NB4 (cell line): ENCODE measurements at regions not wholly inside any gene's neighbourhood (a gene's known extent, or its start where the extent isn't known, plus 50 kb on each side); places are given as distances from the start of the nearest gene placed in this dataset.

Experiments used
- DNase-seq: peaks from one replicate; pipeline ENCODE4 v3.0.0; 2010; ENCODE audit warnings: low read depth
- H3K4me3 ChIP-seq: one replicate; pipeline ENCODE4 v1.5.1; 2011; ENCODE audit warnings: mild to moderate bottlenecking, low read depth, low read length, moderate library complexity
- MYC ChIP-seq: IDR thresholded peaks from 2 replicates; pipeline ENCODE4 v1.6.1; 2011; ENCODE audit warnings: low read depth, low read length
- POLR2A ChIP-seq: IDR thresholded peaks from 2 replicates; pipeline ENCODE4 v1.6.1; 2011; ENCODE audit warnings: mild to moderate bottlenecking; ENCODE audit not compliant: insufficient read length; ENCODE audit errors: extremely low read depth
- TF ChIP-seq, protein P1 (sequence below): IDR thresholded peaks from 2 replicates; pipeline ENCODE4 v1.6.1; 2011; ENCODE audit warnings: low read depth, low read length
- TF ChIP-seq, protein P2 (sequence below): IDR thresholded peaks from one replicate; pipeline ENCODE4 v1.5.1; 2012; ENCODE audit warnings: low read depth, low read length

DNA sequence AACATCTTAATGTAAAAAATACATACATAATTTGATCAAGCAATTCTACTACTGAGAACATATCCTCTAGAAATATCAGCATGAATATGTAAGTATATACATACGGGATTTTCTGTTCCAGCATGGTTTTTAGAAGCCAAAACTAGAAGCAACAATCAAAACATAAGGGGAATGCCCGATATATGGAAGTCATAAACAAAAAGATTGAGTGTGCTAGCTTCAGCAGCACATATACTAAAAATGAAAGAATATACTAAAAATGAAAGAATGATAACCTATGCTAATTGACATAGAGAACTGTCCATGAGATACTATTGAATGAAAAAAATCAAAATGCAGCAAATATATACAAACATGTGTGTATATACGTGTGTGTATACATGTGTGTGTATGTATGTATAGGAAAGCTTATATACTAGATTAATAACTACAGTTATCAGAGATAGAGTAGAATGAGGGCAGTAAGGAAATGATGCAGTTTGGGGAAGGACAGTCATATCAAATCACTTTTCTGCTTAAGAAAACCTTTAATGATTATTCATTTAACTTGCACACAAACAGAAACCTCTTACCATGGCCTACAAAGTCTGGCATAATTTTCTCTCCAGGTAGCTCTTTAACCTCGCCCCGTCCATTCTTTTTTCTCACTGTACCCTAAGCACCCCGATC, 72.9 kb downstream of the NPY start:
- no peak overlapping the region for H3K4me3 ChIP-seq
- TF ChIP-seq MYC, result no peak
- TF ChIP-seq, protein P1, sequence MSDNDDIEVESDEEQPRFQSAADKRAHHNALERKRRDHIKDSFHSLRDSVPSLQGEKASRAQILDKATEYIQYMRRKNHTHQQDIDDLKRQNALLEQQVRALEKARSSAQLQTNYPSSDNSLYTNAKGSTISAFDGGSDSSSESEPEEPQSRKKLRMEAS, result no peak
- TF ChIP-seq POLR2A, result no peak
- DNase-seq, result no peak

DNA sequence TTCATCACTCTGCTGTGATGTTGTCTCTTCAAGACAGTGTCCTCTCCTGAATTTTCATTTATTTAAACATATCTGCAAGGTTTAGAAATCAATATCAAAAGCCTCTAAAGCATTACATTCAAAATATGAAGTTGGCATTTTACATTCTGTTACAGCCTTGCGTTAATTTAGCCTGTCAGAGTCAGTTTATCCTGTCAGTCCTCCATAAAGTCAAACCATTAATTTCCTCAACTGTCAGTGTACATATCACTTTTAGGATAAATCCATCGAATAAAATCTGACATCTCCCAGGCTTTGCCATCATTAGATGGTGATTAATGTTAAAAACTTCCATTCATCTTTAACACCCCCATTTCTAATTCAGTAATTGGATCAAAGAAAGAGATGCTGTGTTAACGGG, 77.0 kb downstream of the NPY start:
- DNase-seq, result no peak
- no peak overlapping the region for H3K4me3 ChIP-seq
- TF ChIP-seq, protein P2, sequence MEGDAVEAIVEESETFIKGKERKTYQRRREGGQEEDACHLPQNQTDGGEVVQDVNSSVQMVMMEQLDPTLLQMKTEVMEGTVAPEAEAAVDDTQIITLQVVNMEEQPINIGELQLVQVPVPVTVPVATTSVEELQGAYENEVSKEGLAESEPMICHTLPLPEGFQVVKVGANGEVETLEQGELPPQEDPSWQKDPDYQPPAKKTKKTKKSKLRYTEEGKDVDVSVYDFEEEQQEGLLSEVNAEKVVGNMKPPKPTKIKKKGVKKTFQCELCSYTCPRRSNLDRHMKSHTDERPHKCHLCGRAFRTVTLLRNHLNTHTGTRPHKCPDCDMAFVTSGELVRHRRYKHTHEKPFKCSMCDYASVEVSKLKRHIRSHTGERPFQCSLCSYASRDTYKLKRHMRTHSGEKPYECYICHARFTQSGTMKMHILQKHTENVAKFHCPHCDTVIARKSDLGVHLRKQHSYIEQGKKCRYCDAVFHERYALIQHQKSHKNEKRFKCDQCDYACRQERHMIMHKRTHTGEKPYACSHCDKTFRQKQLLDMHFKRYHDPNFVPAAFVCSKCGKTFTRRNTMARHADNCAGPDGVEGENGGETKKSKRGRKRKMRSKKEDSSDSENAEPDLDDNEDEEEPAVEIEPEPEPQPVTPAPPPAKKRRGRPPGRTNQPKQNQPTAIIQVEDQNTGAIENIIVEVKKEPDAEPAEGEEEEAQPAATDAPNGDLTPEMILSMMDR, result no peak
- TF ChIP-seq, protein P1, result no peak
- no peak for TF ChIP-seq POLR2A
- TF ChIP-seq MYC, result no peak

DNA sequence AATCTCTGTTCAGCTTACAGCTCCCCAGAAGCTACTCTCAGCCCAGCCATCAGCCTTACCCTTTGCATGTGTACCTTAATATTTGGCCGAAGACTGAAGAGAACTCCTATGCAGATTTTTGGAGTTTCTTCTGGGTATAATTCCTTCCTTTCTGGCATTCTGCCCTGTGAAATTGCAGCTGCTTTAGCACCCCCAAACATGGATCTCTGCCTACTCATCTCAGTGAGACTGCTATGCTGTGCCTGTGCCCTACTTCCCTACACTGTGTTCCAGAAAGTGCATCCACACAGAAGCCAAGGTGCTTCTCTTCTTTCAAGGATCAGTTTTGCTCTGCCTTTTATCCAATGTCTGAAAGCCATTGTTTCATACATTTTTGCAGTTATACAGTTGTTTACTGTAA, 81.6 kb downstream of the NPY start:
- no peak for DNase-seq
- TF ChIP-seq, protein P1, result no peak
- TF ChIP-seq POLR2A, result no peak
- TF ChIP-seq, protein P2, result no peak
- no peak for TF ChIP-seq MYC
- no peak overlapping the region for H3K4me3 ChIP-seq

DNA sequence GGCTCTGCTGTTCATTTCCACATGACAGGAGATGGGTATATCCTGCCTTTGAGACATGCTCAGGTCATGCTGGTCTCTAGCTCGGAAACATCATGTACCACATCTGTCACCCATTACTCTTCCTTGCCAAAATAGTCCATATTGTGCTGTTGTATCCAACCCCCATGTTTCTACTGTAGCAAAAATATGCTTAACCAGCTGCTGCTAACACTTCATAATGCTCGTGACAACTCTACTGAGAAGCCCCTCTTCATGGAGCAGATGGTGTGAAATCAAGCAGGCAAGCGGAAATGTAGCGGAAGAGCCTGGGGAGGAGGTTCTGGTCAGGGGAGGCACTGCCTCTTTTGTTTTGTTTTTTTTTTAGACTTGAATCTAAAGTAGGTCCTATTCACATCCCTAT, 82.9 kb downstream of the NPY start:
- no peak for DNase-seq
- no peak overlapping the region for H3K4me3 ChIP-seq
- TF ChIP-seq MYC, result no peak
- TF ChIP-seq, protein P2, result no peak
- TF ChIP-seq POLR2A, result no peak
- TF ChIP-seq, protein P1, result no peak

GRCh38 chr7:24368161-24368560, 84.2 kb downstream of the NPY start:
- DNase-seq, result no peak
- H3K4me3 ChIP-seq, result no peak overlapping the region
- TF ChIP-seq, protein P1, result no peak
- TF ChIP-seq MYC (no peak), POLR2A (no peak)
- TF ChIP-seq, protein P2, result no peak

GRCh38 chr7:24370541-24370940, 86.6 kb downstream of the NPY start:
- H3K4me3 ChIP-seq, result no peak overlapping the region
- no peak for DNase-seq
- TF ChIP-seq MYC (no peak), POLR2A (no peak)
- TF ChIP-seq, protein P2, result no peak
- TF ChIP-seq, protein P1, result no peak
